MCF 10A (cell line): ENCODE measurements at regions not wholly inside any gene's neighbourhood (a gene's known extent, or its start where the extent isn't known, plus 50 kb on each side); places are given as distances from the start of the nearest gene placed in this dataset.
"Not testable (repeated sequence)": the region's sequence is repeated elsewhere in the genome, so short reads cannot be mapped to it uniquely, and the experiment has no call there.

Experiments used
- BruUV-seq: library from RNA; stranded (reverse); fragments of 400-500 nt; replicated peaks from 2 replicates; lab custom pipeline; 2021; lab: Mats Ljungman, UMichigan
- CTCF ChIA-PET: fragments of 300-600 bp; sonication (Branson Sonifier 250); formaldehyde crosslinking; extraction: SDS; loops from one replicate; lab custom pipeline; 2021; ENCODE audit warnings: antibody characterized with exemption, inconsistent platforms; lab: Yijun Ruan, JAX
- POLR2A ChIA-PET: fragments of 300-600, 350-650 bp; sonication (Branson Sonifier 250); formaldehyde crosslinking; extraction: SDS; loops from one replicate; lab custom pipeline; 2020; ENCODE audit warnings: antibody characterized with exemption, inconsistent platforms; lab: Yijun Ruan, JAX
- DNase-seq: peaks from one replicate; pipeline ENCODE4 v3.0.0-alpha.2; 2018; ENCODE audit not compliant: unreplicated experiment
- H3K27ac Mint-ChIP-seq: one replicate; pipeline ENCODE4 v1.8.0; 2022; ENCODE audit warnings: mild to moderate bottlenecking, low read depth, mixed read lengths; ENCODE audit not compliant: unreplicated experiment
- H3K27me3 Mint-ChIP-seq: one replicate; pipeline ENCODE4 v1.8.0; 2022; ENCODE audit warnings: mixed read lengths; ENCODE audit not compliant: insufficient read depth, unreplicated experiment
- H3K36me3 Mint-ChIP-seq: one replicate; pipeline ENCODE4 v1.8.0; 2022; ENCODE audit warnings: mild to moderate bottlenecking, moderate library complexity, mixed read lengths; ENCODE audit not compliant: insufficient read depth, unreplicated experiment
- H3K4me1 Mint-ChIP-seq: one replicate; pipeline ENCODE4 v1.8.0; 2022; ENCODE audit warnings: mixed read lengths; ENCODE audit not compliant: insufficient read depth, unreplicated experiment
- H3K4me3 Mint-ChIP-seq: one replicate; pipeline ENCODE4 v1.8.0; 2022; ENCODE audit warnings: mild to moderate bottlenecking, moderate library complexity, mixed read lengths; ENCODE audit not compliant: unreplicated experiment
- H3K9me3 Mint-ChIP-seq: one replicate; pipeline ENCODE4 v1.8.0; 2022; ENCODE audit warnings: mixed read lengths; ENCODE audit not compliant: unreplicated experiment
- intact Hi-C: fragments of 100-400 bp; cut with micrococcal nuclease; formaldehyde crosslinking; loops from 2 replicates; pipeline ENCODE4 v1.14.1; 2022
- TF ChIP-seq, protein P1 (sequence below): fragments of 200-600 bp; IDR thresholded peaks from one replicate; pipeline ENCODE4 v1.8.0; 2022; ENCODE audit warnings: antibody characterized with exemption, mild to moderate bottlenecking; ENCODE audit not compliant: unreplicated experiment

DNA sequence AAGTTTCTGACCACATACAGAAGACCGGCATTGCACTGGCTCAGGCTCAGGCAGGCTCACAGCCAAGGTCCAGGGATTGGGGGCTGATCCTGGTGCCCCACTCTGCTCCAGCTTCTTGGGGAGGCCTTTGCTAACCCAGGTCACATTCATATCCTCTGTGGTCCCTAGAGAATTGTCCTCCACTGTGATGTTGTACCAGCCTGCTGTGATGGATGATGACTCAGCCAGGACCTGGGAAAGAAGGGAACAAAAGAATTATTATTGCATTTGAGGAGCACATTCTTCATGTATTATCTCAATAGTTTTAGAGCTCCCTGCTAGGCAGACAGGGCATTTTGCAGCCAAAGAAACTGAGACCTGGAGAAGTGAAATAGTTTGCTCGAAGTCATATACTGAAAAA lies 114.3 kb upstream of the ETV3 start:
- Mint-ChIP-seq H3K36me3 (no peaks in the 10 kb centered on the region), H3K4me3 (no peak overlapping the region), H3K27ac (no peak overlapping the region), H3K4me1 (no peaks in the 10 kb centered on the region), H3K27me3 (peaks cover 76% of the 10 kb centered on the region), H3K9me3 (no peaks in the 10 kb centered on the region)
- no peak for DNase-seq
- CTCF ChIA-PET: interaction anchor here (0.6 to 1.1 kb wide), 3 partner anchors 22 to 60 kb away, joined by 4 to 5 read pairs (median 5); no protein-coding TSS in a partner anchor
- TF ChIP-seq, protein P1, sequence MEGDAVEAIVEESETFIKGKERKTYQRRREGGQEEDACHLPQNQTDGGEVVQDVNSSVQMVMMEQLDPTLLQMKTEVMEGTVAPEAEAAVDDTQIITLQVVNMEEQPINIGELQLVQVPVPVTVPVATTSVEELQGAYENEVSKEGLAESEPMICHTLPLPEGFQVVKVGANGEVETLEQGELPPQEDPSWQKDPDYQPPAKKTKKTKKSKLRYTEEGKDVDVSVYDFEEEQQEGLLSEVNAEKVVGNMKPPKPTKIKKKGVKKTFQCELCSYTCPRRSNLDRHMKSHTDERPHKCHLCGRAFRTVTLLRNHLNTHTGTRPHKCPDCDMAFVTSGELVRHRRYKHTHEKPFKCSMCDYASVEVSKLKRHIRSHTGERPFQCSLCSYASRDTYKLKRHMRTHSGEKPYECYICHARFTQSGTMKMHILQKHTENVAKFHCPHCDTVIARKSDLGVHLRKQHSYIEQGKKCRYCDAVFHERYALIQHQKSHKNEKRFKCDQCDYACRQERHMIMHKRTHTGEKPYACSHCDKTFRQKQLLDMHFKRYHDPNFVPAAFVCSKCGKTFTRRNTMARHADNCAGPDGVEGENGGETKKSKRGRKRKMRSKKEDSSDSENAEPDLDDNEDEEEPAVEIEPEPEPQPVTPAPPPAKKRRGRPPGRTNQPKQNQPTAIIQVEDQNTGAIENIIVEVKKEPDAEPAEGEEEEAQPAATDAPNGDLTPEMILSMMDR: no peak
- intact Hi-C loops: no loop called here
- POLR2A ChIA-PET: no interaction called here
- BruUV-seq: no TSS peak

DNA sequence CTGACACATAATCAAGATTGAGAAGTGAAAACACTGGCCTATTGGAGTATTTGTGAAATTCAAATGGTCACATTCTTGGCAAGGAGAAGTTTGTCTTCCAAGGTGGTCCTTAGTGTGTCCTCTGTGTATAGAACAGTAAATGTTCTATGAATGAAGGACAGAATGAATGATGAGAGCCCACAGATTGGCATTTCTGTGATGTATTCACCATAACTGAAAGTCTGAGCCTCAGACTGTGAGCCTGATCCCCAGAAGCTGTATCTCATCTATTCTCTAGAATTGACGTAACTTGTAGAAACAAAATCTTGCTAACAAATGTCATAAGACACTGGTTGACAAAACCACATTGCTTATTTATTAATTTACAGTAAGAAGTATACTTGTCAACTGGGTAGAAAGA lies 111.5 kb upstream of the ETV3 start:
- Mint-ChIP-seq H3K4me1 (no peaks in the 10 kb centered on the region), H3K27me3 (peaks cover 73% of the 10 kb centered on the region), H3K36me3 (no peaks in the 10 kb centered on the region), H3K9me3 (no peaks in the 10 kb centered on the region), H3K4me3 (no peak overlapping the region), H3K27ac (no peak overlapping the region)
- TF ChIP-seq, protein P1: no peak
- intact Hi-C loops: no loop called here
- CTCF ChIA-PET: interaction anchor here (0.5 to 0.6 kb wide), 2 partner anchors 40 to 239 kb away, joined by 4 read pairs; no protein-coding TSS in a partner anchor
- no TSS peak for BruUV-seq
- DNase-seq: no peak
- POLR2A ChIA-PET: no interaction called here

DNA sequence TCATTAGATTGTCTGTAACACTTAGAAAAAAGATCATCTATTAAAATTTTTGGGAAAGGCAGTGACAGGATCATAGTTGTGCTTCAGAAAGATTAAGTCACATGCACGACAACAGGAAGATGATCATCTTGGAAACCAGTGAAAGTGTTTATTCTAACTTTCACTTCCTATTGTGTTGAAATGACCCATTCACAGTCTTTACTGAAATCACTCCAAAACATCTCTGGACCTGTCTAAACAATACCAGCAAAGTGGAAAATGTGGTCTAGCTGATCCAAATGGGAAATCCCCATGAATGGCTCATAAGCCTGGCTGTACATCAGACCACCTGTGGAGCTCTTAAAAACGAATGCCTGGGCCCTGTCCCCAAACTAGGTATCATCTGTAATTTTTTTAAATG lies 111.1 kb upstream of the ETV3 start:
- CTCF ChIA-PET: interaction anchor here (0.5 to 0.9 kb wide), 2 partner anchors 40 to 247 kb away, joined by 3 to 4 read pairs; no protein-coding TSS in a partner anchor
- no peak overlapping the region for H3K4me3 Mint-ChIP-seq
- DNase-seq: peak; percentile 27
- no peaks in the 10 kb centered on the region for H3K9me3 Mint-ChIP-seq
- intact Hi-C loops: no loop called here
- peaks cover 69% of the 10 kb centered on the region for H3K27me3 Mint-ChIP-seq
- no peaks in the 10 kb centered on the region for H3K4me1 Mint-ChIP-seq
- POLR2A ChIA-PET: no interaction called here
- no peak overlapping the region for H3K27ac Mint-ChIP-seq
- TF ChIP-seq, protein P1: no peak
- no TSS peak for BruUV-seq
- no peaks in the 10 kb centered on the region for H3K36me3 Mint-ChIP-seq

DNA sequence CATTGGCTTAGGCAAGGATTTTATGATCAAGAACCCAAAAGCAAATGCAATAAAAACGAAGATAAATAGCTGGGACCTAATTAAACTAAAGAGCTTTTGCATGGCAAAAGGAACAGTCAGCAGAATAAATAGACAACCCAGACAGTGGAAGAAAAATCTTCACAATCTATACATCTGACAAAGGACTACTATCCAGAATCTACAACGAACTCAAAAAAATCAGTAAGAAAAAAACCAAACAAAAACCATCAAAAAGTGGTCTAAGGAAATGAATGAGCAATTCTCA lies 109.5 kb upstream of the ETV3 start:
- H3K4me3 Mint-ChIP-seq, intact Hi-C loops, H3K36me3 Mint-ChIP-seq, H3K9me3 Mint-ChIP-seq, CTCF ChIA-PET, H3K4me1 Mint-ChIP-seq, POLR2A ChIA-PET, BruUV-seq, DNase-seq, H3K27ac Mint-ChIP-seq: not testable (repeated sequence)
- peaks cover 53% of the 10 kb centered on the region for H3K27me3 Mint-ChIP-seq
